HG03521 (cell line): ENCODE measurements at regions not wholly inside any gene's neighbourhood (a gene's known extent, or its start where the extent isn't known, plus 50 kb on each side); places are given as distances from the start of the nearest gene placed in this dataset.

Source experiments
- ATAC-seq: cut with Tn5 transposase; IDR thresholded peaks from one replicate; pipeline ENCODE4 v1.9.1; 2021; ENCODE audit warnings: mild to moderate bottlenecking, moderate library complexity; ENCODE audit not compliant: unreplicated experiment

DNA sequence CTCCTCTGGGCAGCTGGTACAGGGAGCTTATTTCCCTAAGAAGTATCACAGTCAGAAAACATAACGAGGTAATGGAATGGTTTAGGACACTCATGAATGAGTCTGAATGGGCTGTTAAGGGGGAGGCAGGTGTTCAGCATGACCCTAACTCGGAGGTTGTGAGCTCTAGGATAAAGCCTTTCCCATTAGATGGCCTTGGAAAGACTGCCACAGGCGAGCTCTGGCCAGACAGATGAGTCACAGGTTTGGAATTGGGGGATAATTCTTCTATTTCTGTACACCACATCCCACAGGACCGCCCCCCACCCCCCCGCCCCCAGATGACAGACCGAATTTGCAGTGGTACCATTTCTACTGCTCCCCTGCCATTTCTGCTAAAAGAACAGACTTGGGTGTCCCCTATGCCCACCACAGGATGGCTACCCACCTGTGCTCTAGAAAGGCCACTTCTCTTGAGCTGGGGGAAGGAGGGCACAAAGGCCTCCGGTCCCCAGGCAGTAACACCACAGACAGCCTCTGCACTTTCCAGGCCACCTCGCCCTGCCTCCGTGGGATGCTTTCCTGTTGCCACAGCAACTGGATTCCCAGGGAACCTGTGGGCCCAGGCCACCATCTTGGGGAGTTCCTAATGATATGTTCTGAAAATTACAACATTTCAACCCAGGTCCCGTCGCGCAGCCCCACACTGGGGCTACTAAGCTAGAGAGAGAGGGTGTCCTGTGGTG, 76.7 kb downstream of the TRIM29 start:
- ATAC-seq = no peak

DNA sequence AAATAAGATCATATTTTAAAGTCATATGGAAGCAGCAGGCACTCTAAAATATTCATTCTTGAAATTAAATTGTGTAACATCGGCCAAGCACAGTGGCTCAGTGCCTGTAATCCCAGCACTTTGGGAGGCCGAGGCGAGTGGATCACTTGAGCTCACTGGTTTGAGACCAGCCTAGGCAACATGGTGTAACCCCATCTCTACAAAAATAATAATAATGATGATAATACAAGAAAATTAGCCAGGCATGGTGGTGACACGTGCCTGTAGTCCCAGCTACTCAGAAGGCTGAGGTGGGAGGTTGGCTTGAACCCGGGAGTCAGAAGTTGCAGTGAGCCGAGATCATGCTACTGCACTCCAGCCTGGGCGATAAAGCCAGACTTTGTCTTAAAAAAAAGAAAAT, 77.4 kb downstream of the TRIM29 start:
- ATAC-seq = no peak

DNA sequence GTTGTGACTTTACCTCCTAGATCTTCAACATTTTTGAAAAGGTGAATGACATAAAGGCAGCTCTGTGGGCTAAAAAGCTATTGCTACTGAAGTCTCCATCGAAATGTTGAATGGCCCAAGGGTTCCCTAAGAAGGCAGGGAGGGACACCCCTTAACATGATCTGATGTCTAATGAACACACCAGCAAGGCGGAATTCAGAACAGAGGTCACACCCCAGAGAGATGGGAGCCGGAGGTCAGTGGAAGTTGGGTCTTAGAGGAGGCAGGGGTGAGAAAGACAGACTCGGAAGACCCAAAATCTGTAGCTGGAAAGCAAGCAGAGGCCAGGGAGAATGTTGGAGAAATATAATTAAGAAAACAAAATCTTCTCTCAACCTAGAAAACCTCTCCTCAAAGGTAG, 79.0 kb downstream of the TRIM29 start:
- ATAC-seq = no peak

- ATAC-seq = no peak
Measured at GRCh38 chr11:120057595-120058581, 80.0 kb downstream of the TRIM29 start.

- ATAC-seq = no peak
Measured at GRCh38 chr11:120057028-120057330, 80.9 kb downstream of the TRIM29 start.

DNA sequence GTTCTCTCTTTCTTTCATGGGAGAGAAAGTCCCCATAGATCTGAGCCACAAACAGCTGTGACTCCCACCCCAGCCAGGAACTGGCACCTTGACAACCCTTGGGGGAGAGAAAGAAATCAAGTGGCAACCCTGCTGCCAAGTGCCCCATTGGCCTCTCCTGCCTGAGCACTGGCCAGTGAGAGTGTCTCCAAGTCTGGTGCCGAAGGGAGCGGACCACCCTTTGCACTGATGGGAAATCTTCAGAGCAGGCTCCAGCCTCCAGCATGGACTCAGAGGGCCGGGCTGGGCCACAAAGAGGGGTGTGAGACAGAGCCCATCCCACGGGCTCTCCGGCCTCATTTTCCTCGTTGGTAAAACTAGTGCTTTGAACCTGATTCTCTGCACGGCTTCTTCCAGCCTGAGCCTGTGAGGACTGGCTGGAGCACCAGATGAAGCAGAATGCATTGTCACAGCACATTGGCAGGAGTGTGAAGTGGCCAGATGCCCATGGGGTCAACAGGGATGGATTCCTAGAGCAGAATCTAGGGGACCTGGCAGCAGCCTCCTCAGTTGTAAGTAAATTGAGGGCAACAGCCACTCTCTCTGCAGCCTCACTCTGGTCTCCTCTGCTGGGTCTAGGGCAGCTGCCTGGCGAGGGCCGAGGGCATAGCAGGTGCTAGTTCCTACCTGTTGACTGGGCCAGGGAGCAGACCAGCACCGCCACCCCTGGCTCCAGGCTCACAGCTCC, 81.4 kb downstream of the TRIM29 start:
- no peak for ATAC-seq

DNA sequence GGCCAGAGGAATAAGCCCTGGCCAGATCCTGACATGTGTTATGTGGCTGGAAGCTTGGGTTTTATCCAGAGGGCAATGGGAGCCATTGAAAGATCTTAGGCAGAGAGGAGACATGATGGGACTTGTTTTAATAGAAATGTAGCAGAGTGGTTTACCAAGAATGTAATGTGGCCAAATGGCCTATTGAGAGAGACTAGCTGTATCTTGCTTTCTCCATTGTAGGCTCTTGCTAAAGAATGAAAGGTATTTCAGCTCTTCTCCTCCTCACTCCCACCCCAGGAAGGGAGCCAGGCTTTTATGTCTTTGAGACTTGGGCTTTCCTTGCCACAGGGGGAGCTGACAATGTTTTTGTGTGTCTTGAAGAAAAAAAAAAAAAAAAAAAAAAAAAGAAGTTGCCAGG, 82.3 kb downstream of the TRIM29 start:
- ATAC-seq = no peak

DNA sequence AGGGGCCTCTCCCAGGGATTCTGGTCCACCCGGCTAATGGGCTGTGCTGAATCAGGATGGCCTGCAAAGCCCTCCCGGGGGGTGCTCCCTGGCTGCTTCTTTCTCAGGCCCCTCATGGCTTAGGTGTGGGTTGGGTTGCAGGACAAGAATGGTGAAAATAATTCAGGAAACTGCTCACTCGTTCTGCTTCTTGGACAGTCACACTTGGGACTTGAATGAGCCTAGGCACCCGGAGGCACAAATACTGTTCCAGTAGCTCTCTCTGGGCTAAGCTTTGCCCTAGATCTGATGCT, 83.2 kb downstream of the TRIM29 start:
- no peak for ATAC-seq

- no peak for ATAC-seq
Measured at GRCh38 chr11:120054016-120054752, 83.7 kb downstream of the TRIM29 start.

DNA sequence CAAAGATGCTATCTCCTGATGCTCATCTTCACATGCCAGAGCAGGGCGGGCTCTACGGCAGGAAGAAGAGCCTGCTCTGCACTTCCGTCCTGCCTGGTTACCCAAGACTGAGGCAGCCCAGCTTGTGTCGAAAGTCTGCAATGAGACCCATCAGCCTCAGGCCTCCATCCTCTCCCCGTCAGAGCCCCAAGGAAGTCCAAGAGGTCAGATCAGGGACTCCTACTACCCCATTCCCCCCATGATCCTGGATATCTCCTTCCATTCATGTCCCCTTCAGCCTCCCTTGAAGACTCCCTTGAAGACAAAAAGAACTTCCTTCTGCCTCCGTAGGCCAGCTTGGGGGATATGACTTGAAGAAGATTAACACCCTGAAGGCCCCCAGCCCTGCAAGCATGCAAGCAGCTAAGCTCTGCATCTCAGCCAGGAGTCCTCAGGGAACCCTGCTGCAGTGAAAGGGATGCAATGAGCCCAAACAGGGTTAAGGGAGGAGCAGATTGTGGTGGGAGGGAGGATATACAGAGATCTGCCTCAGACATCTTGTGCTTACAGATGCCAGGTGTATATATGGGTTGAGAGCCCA, 85.6 kb downstream of the TRIM29 start:
- no peak for ATAC-seq

GRCh38 chr11:120044011-120044675, 93.8 kb downstream of the TRIM29 start:
- no peak for ATAC-seq

DNA sequence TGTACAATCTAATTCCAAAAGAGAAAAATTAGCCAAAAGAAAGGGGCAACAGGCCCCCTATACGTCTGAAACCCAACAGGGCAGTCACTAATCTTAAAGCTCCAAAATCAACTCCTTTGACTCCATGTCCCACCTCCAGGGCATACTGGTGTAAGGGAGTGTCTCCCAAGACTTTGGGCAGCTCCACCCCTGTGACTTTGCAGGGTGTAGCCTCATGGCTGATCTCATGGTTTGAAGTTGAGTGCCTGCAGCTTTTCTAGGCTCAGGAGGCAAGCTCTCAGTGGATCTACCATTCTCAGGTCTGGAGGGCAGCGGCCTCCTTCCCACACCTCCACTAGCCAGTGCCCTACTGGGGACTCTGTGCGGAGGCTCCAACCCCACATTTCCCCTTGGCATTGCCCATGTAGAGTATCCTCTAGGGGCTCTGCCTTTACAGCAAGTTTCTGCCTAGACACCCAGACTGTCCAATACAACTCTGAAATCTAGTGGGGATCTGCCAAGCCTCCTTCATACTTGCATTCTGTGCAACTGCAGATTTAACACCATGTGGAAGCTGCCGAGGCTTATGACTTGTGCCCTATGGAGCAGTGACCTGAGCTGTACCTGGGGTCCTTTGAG, 94.5 kb downstream of the TRIM29 start:
- no peak for ATAC-seq

DNA sequence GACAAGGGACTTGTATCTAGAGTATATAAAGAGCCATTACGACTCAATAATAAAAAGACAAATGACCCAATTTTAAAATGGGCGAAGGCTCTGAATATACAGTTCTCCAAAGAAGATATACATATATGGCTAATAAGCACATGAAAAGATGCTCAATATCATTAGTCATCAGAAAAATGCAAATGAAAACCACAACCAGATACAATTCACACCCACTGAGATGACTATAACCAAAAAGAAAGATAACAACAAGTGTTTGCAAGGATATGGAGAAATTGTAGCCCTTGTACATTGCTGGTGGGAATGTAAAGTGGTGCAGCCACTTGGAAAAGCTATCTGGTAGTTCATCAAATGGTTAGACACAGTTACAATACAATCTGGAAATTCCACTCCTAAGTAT, 96.3 kb downstream of the TRIM29 start:
- ATAC-seq = no peak

DNA sequence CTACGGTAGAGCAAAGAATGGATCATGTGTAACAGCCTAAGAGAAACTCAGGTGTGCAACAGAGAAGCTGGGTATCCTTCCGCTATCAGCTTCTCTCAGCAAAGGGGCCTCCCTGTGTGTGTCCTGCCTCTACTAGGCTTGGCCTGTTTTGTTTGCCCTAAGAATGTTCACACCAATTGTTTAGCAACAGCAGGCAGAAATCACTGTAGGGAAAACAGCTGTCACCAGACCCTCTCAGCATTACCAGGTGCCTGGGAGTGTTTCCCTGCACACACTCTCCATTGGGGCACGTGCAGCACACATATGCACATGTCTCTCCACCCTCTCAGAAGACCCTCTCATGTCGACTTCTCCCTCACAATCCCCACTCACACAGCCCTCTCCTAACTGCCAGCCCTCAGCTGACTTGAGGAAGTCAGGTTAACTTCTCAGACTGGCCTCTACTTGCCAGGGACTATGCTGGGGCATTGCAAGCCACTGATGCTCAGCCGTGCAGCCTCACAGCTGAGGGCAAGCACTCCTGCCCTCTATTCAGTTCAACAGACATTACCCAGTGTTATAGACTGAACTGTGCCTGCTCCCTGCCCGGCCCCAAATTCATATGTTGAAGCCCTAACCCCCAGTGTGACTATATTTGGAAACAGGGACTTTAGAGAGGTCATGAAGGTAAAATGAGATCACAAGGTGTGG, 97.6 kb downstream of the TRIM29 start:
- ATAC-seq = no peak

DNA sequence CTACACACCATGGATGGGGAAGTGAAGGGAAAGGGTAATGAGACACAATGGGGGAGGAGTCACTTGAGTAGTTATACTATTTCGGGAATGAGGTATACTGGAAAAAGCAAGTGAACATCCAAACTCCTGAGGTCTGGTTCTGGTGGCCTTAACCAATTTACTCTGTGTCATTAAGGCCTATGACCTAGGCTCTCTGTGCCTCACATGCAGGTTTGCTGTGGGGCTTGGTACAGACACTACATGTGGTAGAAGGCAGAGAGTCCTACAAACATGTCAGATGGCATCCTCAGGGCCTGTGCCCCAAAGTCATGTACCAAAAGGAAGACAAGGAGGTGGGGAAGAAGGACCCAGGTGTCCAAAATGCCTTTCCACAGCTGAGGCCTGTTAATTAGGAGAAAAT, 98.9 kb downstream of the TRIM29 start:
- no peak for ATAC-seq

DNA sequence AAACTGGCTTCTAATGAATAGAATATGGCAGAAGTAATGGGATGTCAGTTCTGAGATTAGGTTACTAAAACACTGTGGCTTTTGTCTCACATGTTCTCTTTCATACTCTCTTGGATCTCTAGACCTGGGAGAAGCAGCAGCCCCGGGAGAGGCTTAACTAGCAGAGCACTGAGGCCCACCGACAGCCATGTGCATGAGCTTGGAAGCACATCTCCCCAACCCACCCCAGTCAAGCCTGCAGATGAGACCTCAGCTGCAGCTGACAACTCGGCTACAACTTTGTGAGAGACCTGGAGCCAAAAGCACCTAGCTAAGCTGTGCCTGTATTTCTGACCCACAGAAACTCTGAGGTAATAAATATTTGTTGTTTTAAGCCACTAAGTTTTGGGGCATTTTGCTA, 100.8 kb downstream of the TRIM29 start:
- no peak for ATAC-seq

DNA sequence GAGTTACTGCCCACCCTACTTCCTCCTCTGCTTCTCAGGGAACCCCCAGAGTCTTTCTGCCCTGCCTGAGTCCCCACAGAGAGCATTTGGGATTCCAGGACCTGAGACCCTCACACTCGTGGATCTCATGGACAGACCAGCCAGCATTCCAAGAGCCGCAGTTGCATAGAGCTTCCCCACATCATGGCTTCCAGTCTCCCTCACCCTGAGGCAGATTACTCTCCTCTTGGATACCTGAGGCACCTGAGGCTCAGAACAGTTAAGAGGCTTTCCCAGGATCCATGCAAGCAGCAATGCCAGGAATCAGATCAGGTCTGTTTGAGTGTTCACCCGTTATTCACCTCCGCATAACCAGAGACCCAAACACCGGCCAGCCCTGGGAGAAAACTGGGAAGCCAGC, 102.2 kb downstream of the TRIM29 start:
- no peak for ATAC-seq

DNA sequence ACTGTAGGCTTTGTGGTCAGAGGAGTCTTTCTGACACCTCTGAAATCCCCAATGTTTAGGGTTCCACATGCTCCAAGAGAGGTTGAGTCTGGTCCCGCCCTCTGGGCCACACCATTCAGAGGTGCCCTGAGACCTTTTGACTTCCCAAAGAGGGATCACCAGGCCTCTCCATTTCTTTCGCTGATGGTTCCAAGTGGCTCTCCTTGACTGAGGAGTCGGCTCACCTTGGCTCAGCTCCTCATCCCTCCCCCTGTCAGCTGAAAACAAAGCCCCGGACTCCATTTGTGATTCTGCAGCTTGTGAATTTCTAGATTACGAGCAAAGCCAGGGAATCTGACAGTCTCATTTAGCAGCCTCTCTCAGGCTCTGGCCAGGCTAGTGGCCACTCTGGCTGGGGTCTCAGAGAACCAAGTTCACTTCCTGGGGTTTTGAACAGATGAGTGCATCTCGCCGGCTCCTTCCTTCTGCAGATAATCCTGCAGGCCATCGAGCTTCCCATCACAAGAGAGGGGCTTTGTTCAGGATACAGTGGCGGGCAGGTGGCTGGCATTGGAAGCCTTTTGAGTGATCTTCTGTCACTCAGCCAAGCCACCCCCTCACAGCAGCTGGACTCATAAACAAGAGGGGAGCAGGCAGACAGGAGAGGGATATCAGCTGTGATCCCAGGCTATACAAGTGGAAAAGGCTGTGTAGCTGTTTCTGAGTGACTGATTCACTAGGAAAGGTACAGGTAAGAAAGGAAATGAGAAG, 102.9 kb downstream of the TRIM29 start:
- ATAC-seq = no peak
